SU-DHL-6 (cell line): ENCODE measurements at regions not wholly inside any gene's neighbourhood (a gene's known extent, or its start where the extent isn't known, plus 50 kb on each side); places are given as distances from the start of the nearest gene placed in this dataset.

Source experiments
- CTCF ChIP-seq: fragments of 200-600 bp; sonication (generic); IDR thresholded peaks from one replicate; pipeline ENCODE4 v1.5.1; 2017; ENCODE audit warnings: antibody characterized with exemption, mild to moderate bottlenecking, low read length, moderate library complexity; ENCODE audit not compliant: insufficient read depth, poor library complexity, severe bottlenecking
- EZH2phosphoT487 ChIP-seq: fragments of 200-600 bp; sonication (generic), shearing (Covaris generic); conservative IDR thresholded peaks from 2 replicates; pipeline ENCODE4 v1.6.1; 2018; ENCODE audit warnings: mild to moderate bottlenecking, antibody characterized with exemption, low read length, moderate library complexity, mixed read lengths

- TF ChIP-seq CTCF: no peak
- no peak for TF ChIP-seq EZH2phosphoT487
Measured at GRCh38 chr2:236738030-236738429, 168.4 kb downstream of the ACKR3 start.
